Stimulated activated CD4-positive, alpha-beta T cell treated with anti-CD3 and anti-CD28 coated beads, Interleukin-1b, Interleukin-23, amount 100 ng/mL, for 24 hours (primary cell): ENCODE measurements at regions not wholly inside any gene's neighbourhood (a gene's known extent, or its start where the extent isn't known, plus 50 kb on each side); places are given as distances from the start of the nearest gene placed in this dataset.
"Not testable (repeated sequence)": the region's sequence is repeated elsewhere in the genome, so short reads cannot be mapped to it uniquely, and the experiment has no call there.

ENCODE experiments used
- DNase-seq, 4 experiments: peaks; one replicate each; pipeline ENCODE4 v3.0.0-alpha.2; 2020; ENCODE audit warnings: low read depth in 4 of 4, low spot score in 1 of 4

DNA sequence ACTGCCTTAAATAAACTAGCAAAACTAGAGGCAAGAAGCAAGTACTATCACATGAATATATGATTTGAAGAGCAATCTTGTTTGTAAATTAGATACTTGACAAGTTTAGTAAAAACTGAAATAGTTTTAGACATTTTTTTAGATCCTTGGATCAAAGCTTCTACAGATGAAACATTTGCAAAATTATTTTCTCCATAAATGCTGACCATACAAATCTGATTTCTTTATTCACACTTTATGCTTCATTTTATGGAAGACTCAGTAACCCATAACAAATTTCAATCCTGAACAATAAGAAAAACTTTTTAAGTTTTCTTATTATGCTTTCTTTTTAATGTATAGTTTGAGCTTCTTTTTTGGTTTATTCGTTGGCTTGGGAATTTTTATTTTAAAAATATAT lies 750.2 kb upstream of the SLITRK5 start:
- no peak for DNase-seq

GRCh38 chr13:86922936-86923335 lies 748.2 kb upstream of the SLITRK5 start:
- no peak for DNase-seq

- not testable (repeated sequence) for DNase-seq
Measured at GRCh38 chr13:86926916-86927315, 744.3 kb upstream of the SLITRK5 start.

GRCh38 chr13:86932776-86933334 lies 738.3 kb upstream of the SLITRK5 start:
- no peak for DNase-seq

DNA sequence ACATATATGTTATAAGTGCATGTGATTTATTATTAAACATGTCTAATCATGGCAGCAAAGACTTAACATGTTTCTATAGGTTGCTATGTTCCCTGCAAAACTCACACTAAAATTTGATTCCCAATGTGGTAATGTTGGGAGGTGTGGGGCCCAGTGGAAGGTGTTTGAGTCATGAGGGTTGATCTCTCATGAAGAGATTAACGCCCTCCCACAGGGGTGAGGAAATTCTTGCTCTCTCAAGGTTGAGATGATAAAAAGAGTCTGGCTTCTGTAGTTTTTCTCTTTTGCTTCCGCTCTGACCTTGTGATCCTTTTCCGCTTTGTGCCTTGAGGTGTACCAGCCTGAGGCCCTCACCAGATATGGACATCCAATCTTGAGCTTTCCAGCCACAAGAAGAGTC lies 737.5 kb upstream of the SLITRK5 start:
- DNase-seq = no peak

DNA sequence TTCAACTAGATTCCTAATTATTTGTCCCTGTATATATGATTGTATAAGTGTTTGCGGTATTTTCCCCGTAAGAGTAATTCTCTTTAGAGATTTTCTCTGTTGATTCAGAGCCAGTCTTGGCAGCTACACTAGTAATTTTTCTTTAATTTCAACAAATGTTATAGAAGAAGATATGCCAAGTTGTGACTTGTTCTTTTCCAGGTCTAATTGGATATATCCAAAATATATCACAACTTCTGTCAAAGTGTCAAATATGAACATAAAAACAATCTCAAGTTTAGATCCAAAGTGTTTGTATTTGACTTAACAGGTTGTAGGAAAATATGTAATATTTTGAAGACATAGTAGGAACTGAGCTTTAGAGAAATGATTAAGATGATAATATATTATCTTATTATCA lies 733.9 kb upstream of the SLITRK5 start:
- no peak for DNase-seq

- no peak for DNase-seq
Measured at GRCh38 chr13:86945584-86945983, 725.6 kb upstream of the SLITRK5 start.

DNA sequence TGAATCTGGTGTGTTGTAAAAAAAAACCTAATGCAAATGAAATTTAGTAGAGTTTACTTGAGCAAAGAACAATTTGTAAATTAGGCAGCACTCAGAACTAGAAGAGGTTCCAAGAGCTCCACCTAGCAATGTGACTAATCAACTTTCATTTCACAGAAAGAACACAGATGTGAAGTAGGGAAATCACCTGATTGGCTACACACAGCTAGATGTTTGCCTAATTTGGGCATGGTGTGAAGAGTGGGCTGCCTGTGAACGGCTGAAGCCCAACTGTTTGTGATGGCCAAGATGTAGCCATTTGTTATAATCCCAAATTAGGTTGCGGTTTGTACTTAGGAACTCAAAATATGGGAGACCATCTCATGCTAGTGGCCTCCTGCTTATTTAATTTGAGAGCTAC lies 724.4 kb upstream of the SLITRK5 start:
- no peak for DNase-seq

DNA sequence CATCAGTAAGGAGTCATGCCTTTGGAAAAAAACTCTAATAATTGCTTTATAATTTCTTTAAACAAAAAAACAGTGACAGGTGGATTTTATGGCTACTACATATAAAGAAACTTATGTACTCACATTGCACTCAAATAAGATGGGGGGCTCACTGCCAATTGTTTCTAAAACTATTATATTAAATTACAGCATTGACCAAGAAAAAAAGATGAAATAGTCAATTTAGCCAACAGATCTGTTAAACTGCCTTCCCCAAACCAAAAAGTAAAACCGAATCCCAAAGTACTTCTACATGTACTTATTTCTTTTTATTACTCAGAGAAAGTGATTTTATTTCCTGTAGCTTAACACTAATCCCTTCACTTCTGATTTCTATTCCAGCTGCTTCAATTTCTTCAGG lies 716.8 kb upstream of the SLITRK5 start:
- DNase-seq = no peak

GRCh38 chr13:86960876-86961275 lies 710.3 kb upstream of the SLITRK5 start:
- no peak for DNase-seq

DNA sequence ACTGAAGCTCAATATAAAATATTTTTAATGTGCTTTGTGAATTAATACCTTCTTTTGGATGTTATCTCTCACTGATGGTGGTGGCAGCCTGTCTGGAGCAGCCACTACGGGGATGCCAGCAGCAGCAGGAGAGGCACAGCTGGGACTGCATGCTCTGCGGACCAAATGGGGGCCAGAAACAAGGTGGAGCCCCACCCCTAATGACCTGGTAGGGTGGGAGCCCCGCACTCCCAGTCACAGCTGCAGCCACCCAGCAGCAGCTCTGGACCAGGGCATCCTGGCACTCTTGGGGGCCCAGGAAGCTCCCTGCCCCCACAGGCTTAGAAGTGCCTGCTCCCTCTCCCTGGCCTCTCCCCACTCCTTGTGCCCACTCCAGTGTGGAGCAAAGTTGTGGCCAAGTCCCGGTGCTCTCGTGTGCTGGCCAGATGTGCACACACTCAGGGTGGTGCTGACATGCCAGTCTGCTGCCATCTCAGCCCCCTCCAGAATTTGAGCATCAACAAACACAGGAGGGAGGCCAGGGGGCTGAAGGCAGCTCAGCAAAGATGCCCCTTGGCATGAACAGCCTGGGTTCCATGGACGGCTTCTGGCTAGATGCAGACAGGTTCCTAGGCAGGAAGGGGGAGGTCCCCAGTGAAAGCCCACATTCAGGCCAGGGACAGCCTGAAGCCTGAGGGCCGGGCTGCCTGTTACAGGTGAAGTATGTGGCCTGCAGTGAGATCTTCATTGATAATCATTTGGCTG lies 696.7 kb upstream of the SLITRK5 start:
- no peak for DNase-seq

DNA sequence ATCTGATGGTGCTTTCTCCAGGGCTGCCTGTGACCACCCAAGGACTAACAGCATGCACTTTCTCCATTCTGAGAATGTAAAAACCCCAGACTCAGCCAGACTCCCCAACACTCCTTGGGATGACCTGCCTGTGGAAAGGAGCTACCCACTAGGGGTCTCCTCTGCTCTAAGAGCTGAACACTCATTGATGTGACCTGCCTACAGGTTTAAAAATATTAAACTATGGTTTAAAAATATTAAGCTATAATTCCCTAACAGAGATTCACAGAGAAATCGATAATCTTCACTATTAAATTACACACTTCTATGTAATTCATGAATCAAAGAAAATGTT lies 696.2 kb upstream of the SLITRK5 start:
- no peak for DNase-seq

- no peak for DNase-seq
Measured at GRCh38 chr13:86976521-86977324, 694.4 kb upstream of the SLITRK5 start.

DNA sequence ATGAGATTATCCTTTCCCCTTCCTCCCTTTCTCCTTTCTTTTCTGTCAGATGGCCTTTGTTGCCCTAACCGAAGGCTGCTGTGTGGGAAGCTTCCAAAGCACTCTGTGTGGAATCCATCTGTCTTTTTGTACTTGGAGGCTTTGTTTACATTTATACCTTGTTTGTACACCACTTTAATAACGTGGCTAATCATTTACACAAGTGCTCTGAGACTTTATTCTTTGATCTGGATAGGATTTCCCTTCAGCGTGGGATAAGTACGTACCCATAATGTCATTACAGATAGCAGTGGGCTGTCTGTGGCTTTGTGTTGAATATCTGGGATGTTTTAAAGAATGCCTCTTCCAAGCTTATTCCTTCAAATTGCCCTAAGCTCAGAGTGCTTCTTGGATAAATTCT lies 684.7 kb upstream of the SLITRK5 start:
- no peak for DNase-seq

DNA sequence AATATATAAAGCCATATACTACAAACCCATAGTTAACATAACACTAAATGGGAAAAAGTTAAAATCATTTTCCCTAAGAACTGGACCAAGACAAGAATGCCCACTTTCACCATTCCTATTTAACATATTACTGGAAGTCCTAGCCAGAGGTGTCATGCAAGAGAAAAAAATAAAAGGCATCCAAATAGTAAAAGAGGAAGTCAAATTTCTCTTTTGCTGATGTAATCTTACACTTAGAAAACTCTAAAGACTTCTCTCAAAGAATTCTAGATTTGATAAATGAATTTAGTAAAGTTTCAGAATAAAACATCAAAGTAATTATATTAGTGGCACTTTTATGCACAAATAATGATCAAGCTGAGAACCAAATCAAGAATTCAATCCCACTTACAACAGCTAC lies 678.9 kb upstream of the SLITRK5 start:
- DNase-seq = no peak

- DNase-seq = no peak
Measured at GRCh38 chr13:87003265-87003664, 667.9 kb upstream of the SLITRK5 start.

DNA sequence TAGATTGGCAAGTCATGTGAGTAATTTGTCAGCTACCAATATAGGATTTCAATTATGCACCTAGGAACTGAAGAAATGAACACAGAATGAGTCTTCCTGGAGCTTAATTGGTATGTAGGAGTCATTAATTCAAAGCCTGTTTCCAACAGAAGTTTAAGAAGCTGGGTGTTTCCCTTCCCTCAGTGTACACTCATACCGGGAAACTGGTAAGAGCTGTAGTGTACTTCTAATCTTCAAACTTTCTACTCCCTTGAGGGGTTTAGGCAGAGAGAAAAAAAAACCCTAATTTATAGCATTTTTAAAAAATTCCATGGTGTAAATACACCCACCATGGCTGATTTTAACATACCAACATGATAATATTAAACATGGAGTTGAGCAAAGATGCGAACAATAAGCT lies 665.7 kb upstream of the SLITRK5 start:
- DNase-seq = no peak

GRCh38 chr13:87035526-87035925 lies 635.6 kb upstream of the SLITRK5 start:
- no peak for DNase-seq

DNA sequence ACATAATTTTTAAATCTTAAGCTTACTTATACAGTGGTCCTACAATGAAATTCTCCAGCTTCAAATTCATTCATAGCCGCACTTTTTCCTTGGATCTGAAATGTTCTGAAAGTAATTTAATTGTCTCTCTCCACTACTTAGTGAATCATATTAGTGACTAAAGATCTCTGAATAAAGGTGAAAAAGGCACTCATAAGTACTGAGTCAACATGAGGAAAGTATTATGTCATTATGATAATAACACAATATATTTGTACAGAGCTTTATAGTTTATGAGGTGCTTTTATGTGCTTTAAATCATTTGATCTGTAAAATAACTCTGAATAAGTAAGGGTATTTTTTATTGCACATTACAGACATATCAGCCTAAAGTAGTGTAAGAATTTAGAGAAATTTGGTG lies 628.2 kb upstream of the SLITRK5 start:
- no peak for DNase-seq

DNA sequence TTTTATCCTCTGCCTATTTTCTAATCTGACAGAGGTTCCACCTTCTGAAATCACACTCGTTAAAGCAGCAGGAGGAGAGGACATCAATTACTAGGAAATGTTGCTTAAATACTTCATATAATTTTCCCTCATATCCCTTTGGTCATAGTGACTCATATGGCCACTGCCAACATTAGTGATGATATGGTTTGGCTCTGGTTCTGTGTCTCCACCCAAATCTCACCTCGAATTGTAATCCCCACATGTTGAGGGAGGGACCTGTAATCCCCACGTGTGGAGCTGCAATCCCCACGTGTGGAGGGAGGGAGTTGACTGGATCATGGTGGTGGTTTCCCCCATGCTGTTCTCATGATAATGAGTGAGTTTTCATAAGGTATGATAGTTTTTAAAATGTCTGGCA lies 618.4 kb upstream of the SLITRK5 start:
- DNase-seq = no peak

GRCh38 chr13:87057807-87058520 lies 613.2 kb upstream of the SLITRK5 start:
- no peak for DNase-seq

- no peak for DNase-seq
Measured at GRCh38 chr13:87058786-87059329, 612.3 kb upstream of the SLITRK5 start.
